ENCODE measurements at regions not wholly inside any gene's neighbourhood (a gene's known extent, or its start where the extent isn't known, plus 50 kb on each side); places are given as distances from the start of the nearest gene placed in this dataset.
"Not testable (repeated sequence)": the region's sequence is repeated elsewhere in the genome, so short reads cannot be mapped to it uniquely, and the experiment has no call there.

DNA sequence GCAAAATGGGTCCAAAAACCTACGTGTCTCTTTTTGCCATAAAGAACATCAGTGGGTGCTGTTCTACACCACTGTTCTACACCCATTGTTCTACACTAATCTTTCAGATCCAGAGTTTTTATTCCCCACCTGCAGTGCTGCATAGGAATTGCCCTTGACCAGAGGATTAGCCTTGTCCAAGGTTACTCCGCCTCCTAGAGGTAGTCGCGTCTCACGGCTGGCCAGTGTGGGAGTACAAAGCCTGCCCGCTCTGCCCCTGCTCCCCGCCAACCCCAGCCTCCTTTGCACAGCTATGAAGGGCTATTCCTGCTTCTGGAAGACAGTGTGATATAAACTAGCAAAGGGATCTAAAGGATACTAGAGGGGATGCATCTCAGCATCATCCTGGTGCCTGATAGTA lies 222.1 kb upstream of the LMCD1 start:
- no peak overlapping the region for H3K4me3 ChIP-seq (ENCODE audit: low read depth, low read length)
- no peak for DNase-seq (ENCODE audit: low read depth)

DNA sequence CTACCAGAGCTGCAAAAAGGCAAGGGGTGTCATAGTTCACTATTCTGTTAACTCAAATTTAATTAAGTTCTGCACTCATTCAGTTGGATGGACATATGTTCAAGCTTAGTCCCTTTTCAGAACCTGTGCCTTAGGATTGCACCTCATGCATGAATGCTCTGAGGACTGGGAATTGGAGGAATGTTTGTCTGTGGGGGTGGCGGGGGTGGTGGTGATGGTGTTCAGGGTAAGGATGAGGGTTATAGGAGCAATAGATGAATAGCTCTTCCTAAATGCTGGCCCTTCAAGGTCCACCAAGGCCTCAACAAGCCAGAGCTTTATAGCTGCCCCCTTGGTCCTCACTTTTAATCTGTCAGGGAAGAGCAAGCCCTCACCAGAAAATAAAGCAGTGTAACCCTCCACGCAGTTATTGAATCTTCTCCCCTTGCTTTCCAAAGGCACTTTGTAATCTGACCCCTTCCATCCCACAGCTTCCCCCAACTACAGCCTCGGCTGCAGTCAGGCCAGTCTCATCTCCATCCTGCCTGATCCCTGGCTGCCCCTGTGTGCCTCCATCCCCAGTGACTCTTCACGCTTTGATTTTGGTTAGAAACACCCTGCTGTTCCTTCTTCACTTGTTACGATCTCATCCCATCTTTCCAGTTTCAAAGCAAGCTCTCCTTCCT lies 221.6 kb upstream of the LMCD1 start:
- DNase-seq (ENCODE audit: low read depth): no peak
- H3K4me3 ChIP-seq (ENCODE audit: low read depth, low read length): no peak overlapping the region

DNA sequence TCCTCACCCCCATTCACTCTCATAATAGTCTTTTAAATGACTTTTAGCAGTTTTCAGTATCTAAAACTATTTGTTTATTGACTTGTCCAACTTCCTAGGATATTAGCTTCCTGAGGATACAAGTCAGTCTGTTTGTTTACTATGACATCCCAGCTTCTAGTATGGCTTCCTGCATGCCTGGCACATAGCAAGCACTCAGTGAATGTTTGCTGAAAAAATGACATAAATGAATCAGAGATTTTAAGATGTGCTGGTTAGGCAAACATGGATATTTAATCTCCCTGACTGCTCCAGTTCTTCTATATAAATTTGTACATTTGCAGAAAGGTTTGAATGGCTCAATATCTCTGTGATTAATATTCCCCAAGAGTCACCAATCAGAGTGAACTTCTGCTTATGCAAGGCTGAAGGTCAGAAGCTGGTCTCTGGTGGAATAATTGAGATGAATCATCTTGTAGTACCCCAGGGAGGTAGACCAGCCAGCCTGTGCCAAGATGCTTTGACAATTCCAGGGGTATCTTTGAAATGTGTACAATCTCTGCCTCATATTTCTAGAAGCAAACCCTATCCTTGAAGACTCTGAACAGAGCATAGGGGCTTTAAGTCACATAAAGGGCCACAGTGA lies 219.0 kb upstream of the LMCD1 start:
- DNase-seq (ENCODE audit: low read depth): no peak
- no peak overlapping the region for H3K4me3 ChIP-seq (ENCODE audit: low read depth, low read length)

DNA sequence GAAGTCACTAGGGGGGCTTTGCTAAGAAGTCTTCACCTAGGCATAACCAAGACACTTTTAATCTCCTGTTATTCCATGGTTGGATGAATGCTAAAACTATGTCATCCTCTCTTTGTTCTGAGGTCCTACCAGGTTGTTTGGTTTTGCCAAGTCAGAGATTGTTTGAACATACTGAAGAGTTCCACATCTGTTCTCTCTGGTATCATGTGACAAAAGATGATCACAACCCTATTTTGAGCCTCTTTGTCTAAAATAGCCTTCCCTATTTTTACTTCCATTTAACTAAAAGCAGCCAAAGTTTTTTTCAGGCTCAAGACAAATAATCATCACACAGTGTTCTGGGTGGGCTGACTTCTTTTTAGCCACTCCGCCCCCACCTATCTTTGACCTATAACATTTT lies 218.4 kb upstream of the LMCD1 start:
- DNase-seq (ENCODE audit: low read depth): no peak

DNA sequence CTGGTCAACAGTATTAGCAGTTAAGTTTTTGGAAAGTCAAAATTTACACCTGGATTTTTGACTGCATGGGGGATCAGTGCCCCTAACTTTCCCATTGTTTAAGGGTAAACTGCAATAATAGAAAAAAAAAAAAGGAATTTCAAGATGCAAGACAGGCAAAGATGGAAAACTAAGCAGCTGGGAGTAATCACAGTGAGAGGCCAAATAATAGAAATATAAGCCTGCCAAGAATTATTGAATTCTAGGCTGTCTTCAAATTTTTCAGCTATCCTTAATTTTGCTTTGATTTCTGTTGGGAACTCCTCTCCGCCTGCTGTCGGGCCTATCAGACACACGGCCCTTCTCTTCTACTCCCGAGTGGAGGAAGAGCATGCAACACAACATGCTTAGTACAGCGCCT lies 215.5 kb upstream of the LMCD1 start:
- DNase-seq (ENCODE audit: low read depth): no peak
- no peak overlapping the region for H3K4me3 ChIP-seq (ENCODE audit: low read depth, low read length)

More for the DNA sequence above, 218.4 kb upstream of the LMCD1 start:
- H3K4me3 ChIP-seq (ENCODE audit: low read depth, low read length): no peak overlapping the region

DNA sequence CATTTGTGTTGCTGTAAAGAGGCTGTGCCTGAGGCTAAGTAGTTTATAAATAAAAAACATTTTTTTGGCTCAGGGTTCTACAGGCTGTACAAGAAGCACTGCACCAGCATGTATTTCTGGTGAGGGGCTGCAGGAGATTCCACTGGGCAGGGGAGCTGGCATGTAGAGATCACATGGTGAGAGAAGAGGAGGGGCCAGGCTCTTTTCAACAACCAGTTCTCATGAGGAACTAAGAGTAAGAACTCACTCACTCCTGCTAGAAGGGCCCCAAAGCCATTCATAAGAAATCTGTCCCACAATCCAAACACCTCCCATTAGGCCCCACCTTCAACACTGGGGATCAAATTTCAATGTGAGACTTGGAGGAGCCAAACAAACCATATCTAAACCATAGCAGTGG lies 214.9 kb upstream of the LMCD1 start:
- no peak overlapping the region for H3K4me3 ChIP-seq (ENCODE audit: low read depth, low read length)
- no peak for DNase-seq (ENCODE audit: low read depth)

DNA sequence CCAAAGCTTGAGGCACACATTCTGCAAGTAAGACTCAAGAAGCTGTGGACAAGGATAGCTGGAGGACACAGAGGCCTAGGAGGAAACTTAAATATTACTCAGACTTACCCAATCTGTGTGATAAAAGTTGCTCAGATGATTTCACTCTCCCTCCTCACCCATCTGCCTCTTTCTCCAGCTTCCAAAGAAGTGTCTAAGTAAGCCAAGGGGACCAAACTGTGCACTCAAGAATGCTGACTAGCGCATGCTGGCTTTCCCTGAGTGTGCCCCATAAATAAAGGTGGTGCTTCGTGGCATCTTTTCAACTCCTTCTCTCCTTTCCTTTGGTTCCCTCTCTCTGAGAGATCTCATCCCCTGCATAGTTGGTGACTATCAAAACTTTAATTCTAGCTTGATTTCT lies 211.0 kb upstream of the LMCD1 start:
- DNase-seq (ENCODE audit: low read depth): no peak
- no peak overlapping the region for H3K4me3 ChIP-seq (ENCODE audit: low read depth, low read length)

DNA sequence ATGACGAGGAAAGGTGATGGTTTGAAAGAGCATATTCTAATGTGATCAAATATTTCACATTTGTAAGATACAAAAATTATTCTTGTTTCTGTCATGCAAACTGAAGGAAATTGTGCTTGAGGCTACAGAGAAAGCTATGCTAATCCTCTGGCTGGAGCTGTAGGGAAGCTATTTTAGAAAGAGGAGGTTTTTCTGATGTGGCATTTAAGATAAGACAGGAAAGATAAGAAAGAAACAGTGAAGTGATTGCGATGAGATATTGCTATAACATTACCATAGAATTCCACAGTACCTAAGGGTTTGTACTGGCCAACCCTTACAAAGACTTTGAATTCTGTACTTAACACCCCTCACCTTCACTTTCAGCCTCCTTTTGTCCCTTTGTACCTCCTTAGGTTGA lies 205.2 kb upstream of the LMCD1 start:
- no peak overlapping the region for H3K4me3 ChIP-seq (ENCODE audit: low read depth, low read length)
- no peak for DNase-seq (ENCODE audit: low read depth)

DNA sequence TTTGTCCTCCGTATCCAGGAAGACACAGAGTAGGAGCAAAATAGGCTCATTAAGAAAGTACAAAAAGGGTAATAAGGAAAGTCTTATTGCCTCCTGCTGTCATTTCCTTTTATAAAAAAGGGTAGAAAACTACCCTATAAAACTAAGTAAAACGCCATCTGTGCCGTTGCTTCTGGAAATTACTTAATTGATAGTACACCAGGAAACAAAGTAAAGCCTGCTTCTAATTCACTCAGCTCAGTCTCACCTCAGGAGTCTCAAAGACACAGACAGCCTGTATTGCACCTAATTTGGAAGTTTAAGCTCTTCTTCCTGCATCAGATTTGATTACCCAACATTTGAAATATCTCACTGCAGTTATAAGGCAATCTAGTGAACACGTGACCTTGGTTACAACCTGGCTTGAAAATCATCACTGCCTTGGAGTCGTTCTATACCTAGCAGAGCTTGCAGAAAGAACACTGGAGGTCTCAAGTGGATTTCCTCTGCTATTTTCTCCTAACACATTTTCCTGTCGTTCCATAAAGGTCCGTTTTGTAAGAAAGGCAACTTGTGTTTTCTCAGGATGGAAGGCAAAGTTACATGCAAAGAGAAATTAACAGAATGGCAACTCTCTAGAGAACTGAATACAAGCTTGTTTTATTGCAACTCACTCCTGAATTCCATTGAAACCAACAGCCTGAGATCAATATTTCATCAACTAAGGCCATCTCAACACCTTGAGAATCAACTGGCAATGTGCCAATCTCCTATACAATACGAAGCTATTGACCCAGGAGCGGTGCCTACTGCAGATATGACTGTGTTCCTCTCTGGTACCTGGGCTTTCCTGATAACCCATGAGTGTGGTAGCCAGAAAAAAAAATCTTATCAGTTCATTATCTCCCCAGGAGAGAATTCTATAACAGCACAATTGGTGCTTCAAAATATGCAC lies 203.3 kb upstream of the LMCD1 start:
- H3K4me3 ChIP-seq (ENCODE audit: low read depth, low read length): no peak overlapping the region
- DNase-seq (ENCODE audit: low read depth): no peak

DNA sequence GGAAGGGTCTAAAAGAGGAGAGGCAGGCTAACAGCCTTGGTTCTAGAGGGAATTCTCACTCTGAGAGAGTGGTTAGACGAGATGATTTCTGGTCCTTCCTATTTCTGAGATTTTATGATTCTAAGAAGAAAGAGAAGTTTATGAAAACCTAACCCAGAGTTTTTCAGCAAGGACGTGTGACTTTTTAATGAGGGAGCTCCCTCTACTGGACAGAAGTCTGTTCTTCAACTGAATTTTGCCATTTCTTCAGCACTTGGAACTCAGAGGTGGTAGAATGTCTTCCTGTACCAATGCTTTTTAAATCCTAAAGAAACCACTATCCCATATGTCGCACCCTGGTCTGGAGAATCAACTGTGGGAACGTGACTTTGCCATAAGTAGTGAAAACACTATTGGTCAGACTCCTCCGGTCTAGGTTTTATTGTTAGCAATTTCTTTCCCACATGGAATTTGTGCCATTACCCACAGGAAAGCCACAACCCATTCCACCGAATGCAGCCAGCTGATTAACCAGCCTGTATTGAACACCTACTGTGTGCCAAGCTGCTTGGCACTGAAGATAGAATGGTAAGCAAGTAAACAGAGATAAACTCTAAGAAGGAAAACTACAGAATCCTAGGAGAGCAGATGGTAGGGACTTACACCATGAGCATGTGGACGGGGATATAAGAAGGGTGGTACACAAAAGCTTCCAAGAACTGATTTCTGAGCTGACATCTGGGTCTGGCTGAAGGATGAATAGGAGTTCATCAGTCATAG lies 199.5 kb upstream of the LMCD1 start:
- no peak overlapping the region for H3K4me3 ChIP-seq (ENCODE audit: low read depth, low read length)
- DNase-seq (ENCODE audit: low read depth): peak; percentile 18

DNA sequence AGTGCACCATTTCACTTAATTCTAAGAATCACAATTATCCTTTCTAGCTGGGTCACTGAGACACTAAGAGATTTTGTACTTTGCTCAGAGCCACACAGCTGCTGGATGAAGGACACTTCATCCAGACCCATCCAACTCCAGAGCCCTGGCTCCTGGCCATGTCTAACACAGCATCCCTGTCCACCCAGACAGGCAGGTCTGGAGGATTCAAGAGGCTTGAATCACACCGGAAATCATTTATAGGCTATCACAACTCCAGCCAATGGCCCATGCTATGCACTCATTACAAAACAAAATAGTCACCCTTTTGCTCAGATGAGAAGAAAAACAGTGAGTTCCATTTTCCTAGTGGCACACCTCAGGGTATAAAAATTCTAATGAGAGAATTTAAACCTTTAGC lies 198.2 kb upstream of the LMCD1 start:
- no peak for DNase-seq (ENCODE audit: low read depth)
- no peak overlapping the region for H3K4me3 ChIP-seq (ENCODE audit: low read depth, low read length)

DNA sequence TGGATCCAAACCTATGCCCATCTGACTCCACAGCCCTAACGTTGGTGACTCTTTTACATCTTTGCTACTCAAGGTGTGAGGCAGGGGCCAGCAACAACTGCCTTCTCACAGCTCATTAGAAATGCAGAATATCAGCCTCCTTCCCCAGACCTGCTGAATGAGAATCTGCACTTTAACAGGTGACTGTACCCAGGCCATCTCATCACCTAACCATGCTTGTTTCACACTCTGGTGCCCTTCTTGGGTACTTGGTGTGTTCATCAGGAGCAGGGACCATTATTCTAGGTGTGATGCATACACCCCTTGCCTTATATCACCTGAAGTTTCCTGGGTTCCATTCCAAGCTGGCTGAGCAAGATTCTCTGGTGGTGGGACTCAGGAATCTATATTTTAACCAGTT lies 196.3 kb upstream of the LMCD1 start:
- DNase-seq (ENCODE audit: low read depth): no peak
- H3K4me3 ChIP-seq (ENCODE audit: low read depth, low read length): no peak overlapping the region

DNA sequence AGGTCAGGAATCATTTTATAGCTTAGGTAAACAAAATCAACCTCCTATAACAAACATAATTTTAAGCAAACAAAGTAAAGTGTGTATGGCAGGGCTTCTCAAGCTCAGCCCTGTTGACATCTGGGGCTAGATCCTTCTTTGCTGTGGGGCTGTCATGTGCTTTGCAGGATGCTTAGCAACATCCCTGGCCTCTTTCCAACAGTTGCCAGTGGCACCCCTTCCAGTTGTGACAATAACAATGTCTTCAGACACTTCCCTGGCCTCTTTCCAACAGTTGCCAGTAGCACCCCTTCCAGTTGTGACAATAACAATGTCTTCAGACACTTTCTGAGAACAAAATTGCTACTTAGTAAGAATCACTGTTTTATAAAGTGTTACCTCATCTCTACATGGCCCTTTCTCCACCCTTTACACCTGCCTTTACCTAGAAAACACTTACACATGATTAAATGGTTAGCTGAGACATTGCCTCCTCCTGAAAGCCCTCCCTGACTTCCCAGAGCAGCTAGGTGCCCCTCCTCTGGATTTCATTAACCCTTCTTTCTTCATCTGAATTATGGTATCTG lies 194.0 kb upstream of the LMCD1 start:
- no peak for DNase-seq (ENCODE audit: low read depth)
- H3K4me3 ChIP-seq (ENCODE audit: low read depth, low read length): no peak overlapping the region

DNA sequence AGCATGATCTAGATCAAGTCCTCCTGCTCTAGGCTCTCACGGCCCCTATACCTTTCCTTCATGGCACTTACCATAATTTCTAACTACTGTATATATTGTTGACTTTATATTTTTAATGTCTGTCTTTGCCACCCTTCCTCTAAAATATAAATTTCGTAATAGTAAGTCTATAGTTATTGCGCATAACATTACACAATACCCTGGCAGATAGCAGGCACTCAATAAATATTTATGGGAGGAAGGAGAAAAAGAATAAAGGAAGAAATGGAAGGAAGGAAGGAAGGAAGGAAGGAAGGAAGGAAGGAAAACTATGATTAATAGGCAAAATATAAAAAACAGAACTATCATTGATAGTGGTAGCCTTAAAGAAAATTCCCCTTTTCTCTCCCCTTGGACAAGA lies 190.3 kb upstream of the LMCD1 start:
- DNase-seq (ENCODE audit: low read depth): no peak
- H3K4me3 ChIP-seq (ENCODE audit: low read depth, low read length): no peak overlapping the region

DNA sequence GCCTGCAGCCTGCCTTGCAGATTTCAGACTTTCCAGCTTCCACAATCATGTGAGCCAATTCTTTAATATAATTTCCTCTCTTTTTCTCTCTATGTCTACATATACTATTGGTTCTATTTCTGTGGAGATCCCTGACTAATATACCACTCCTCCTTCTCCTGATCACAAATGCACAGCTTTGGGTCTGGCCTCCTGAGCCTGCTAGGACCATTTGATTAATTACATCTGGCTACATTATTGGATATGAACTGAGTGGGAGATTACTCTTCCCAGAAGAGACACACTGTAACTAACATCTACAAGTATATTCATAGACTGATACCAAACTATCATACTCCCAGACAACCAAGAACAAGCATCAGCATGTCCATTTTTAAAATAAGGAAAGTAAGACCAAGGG lies 188.9 kb upstream of the LMCD1 start:
- DNase-seq (ENCODE audit: low read depth): no peak
- H3K4me3 ChIP-seq (ENCODE audit: low read depth, low read length): no peak overlapping the region

DNA sequence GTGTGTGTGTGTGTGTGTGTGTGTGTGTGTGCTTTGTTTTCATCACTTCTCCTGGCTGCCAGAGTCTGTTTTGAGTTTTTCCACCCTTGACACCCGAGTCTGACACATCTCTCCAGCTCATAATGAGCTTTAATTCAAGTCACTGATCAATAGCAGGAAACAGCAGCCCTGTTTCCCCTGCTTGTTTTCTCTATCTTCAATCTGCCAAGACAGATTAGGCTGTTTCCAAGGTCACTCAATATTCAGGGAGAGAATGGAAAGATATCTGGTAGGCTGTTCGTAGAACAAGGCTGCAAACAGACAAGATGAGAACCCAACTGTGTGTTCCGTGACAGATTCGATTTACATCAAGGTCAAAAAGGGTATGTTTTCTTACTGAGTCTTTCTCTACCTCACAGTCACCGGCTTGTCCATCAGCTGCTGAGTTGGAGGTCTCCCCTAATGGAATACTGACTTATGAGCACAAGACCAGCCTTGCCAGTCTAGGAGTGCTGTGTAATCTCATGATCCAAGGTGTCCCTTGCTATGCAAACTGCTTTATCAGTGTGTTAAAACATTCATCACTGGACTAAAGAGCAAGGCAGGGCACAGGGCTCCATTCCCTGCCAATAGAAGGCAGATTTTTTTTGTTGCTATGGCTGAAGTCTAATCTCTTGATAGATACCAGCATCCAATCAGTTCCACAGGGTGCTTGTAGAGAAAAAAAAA lies 187.9 kb upstream of the LMCD1 start:
- H3K4me3 ChIP-seq (ENCODE audit: low read depth, low read length): no peak overlapping the region
- DNase-seq (ENCODE audit: low read depth): no peak

DNA sequence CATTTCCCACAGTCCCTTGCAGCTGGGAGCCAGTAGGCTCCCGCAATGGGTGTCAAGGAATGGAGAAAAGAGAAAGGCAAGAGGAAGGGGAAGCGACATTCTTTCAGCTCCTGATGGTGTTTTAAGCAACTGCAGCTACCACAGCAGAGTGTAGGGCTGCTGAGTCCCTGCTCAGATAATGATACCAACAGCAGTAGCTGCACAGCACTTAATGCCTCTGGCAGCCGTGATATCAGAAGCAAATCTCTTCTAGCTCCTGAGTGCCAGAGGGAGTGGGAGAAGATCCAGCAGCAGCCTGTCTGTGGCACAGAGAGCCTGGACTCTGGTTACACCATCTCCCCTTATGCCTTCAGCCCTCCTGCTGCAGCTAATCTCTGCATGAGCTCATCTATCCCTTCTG lies 186.1 kb upstream of the LMCD1 start:
- not testable (repeated sequence) for H3K4me3 ChIP-seq (ENCODE audit: low read depth, low read length); DNase-seq (ENCODE audit: low read depth)

DNA sequence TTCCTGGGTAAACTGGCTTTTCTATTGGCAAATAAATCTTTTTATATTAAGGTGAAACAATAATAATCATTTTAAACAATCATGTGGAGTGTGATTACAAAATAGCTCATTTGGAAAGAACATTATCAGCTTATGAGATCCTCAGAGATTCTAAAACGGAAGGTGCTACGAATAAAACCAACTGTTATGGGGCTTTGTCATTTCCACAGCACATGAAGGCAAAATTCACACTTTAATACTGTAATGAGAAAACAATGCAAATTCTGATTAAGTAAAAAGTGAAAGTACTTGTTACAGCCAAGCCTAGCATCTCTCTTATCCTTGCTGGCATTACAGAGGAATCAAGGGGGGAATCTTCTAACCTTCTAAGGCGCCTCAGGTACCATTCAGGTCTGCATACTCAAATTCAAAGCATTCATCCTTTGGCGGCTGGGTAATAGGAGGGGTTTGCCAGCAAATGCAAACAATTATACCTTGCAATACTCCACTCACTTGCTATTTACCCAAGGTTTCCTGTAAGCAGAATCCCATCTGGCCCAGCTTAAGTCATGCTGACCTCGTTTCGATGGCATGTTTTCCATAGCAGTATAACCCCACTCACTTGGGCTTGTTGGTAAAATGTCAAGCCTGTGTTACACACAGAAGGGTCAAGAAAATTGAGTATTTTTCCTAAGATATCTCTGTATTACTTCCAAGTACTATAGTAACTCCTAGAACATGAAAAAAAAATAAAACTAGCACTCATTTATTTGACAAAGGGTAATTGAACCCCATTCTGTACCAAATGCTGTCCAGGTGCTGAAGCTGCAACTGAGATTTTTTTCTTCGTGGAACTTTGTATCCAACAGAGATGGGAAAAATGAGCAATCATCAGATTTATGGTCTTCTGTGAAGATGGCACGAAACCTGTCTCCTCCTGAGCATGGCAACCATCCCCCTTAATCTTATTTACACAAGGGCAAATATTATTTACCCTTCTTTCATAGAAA lies 183.7 kb upstream of the LMCD1 start:
- H3K4me3 ChIP-seq (ENCODE audit: low read depth, low read length): no peak overlapping the region
- peak; percentile 30 for DNase-seq (ENCODE audit: low read depth)
